SU-DHL-6 (cell line): ENCODE measurements at regions not wholly inside any gene's neighbourhood (a gene's known extent, or its start where the extent isn't known, plus 50 kb on each side); places are given as distances from the start of the nearest gene placed in this dataset.

Experiments used
- H2AFZ ChIP-seq: fragments of 200-600 bp; sonication (generic); 2 replicates; pipeline ENCODE4 v1.6.1; 2014; ENCODE audit warnings: low read depth, mild to moderate bottlenecking, moderate library complexity, mixed read lengths, antibody characterized with exemption, low read length; ENCODE audit not compliant: severe bottlenecking
- H3F3A ChIP-seq: fragments of 200-600 bp; shearing (Covaris generic); 2 replicates; pipeline ENCODE4 v1.6.0; 2016; ENCODE audit warnings: antibody characterized with exemption, mild to moderate bottlenecking; ENCODE audit not compliant: insufficient read depth
- H3K27ac ChIP-seq: fragments of 200-600 bp; sonication (generic); 2 replicates; pipeline ENCODE4 v1.5.1; 2016; ENCODE audit warnings: low read depth, mild to moderate bottlenecking, low read length, moderate library complexity, mixed read lengths
- H3K27me3 ChIP-seq: fragments of 200-600 bp; sonication (generic), shearing (Covaris generic); 2 replicates; pipeline ENCODE4 v1.6.0; 2014; ENCODE audit warnings: mild to moderate bottlenecking, low read length
- H3K36me3 ChIP-seq: fragments of 200-600 bp; sonication (generic); 2 replicates; pipeline ENCODE4 v1.6.1; 2014; ENCODE audit warnings: mild to moderate bottlenecking, low read length, mixed read lengths
- H3K4me2 ChIP-seq: fragments of 300-600, 200-600 bp; shearing (Covaris generic), sonication (generic); 2 replicates; pipeline ENCODE4 v1.6.0; 2014; ENCODE audit warnings: low read length, low read depth, mild to moderate bottlenecking; ENCODE audit not compliant: poor library complexity, severe bottlenecking
- H3K4me3 ChIP-seq: fragments of 200-600 bp; sonication (generic); 2 replicates; pipeline ENCODE4 v1.5.1; 2014; ENCODE audit warnings: antibody characterized with exemption, low read length, mild to moderate bottlenecking, mixed read lengths; ENCODE audit not compliant: insufficient read depth, poor library complexity, severe bottlenecking
- H3K79me2 ChIP-seq: fragments of 200-600 bp; sonication (generic); 2 replicates; pipeline ENCODE4 v1.6.1; 2014; ENCODE audit warnings: mild to moderate bottlenecking, low read length, moderate library complexity; ENCODE audit not compliant: insufficient read depth
- H3K9ac ChIP-seq: fragments of 200-600 bp; sonication (generic); 2 replicates; pipeline ENCODE4 v1.7.0; 2014; ENCODE audit warnings: mild to moderate bottlenecking, low read length
- H3K9me2 ChIP-seq: fragments of 200-600 bp; sonication (generic); replicated peaks from 2 replicates; pipeline ENCODE4 v1.6.1; 2014; ENCODE audit warnings: low read length; ENCODE audit not compliant: insufficient read depth
- H3K9me3 ChIP-seq: fragments of 200-600 bp; sonication (generic); 2 replicates; pipeline ENCODE4 v1.6.1; 2014; ENCODE audit warnings: low read length, mixed read lengths; ENCODE audit not compliant: insufficient read depth
- H4K20me1 ChIP-seq: fragments of 200-600 bp; sonication (generic); 2 replicates; pipeline ENCODE4 v1.6.1; 2014; ENCODE audit warnings: low read depth, mild to moderate bottlenecking, antibody characterized with exemption, low read length, moderate library complexity, mixed read lengths
- CTCF ChIP-seq: fragments of 200-600 bp; sonication (generic); IDR thresholded peaks from one replicate; pipeline ENCODE4 v1.5.1; 2017; ENCODE audit warnings: antibody characterized with exemption, mild to moderate bottlenecking, low read length, moderate library complexity; ENCODE audit not compliant: insufficient read depth, poor library complexity, severe bottlenecking
- EZH2phosphoT487 ChIP-seq: fragments of 200-600 bp; sonication (generic), shearing (Covaris generic); conservative IDR thresholded peaks from 2 replicates; pipeline ENCODE4 v1.6.1; 2018; ENCODE audit warnings: mild to moderate bottlenecking, antibody characterized with exemption, low read length, moderate library complexity, mixed read lengths

GRCh38 chr1:222095606-222096475, 354.0 kb upstream of the DUSP10 start:
- no peaks in the 10 kb centered on the region for H3K27me3 ChIP-seq
- no peaks in the 10 kb centered on the region for H3K36me3 ChIP-seq
- no peaks in the 10 kb centered on the region for H3K9me3 ChIP-seq
- no peak overlapping the region for H3K9ac ChIP-seq
- H3F3A ChIP-seq, result no peaks in the 10 kb centered on the region
- no peak overlapping the region for H3K27ac ChIP-seq
- H3K9me2 ChIP-seq, result no peaks in the 10 kb centered on the region
- no peak for TF ChIP-seq EZH2phosphoT487
- TF ChIP-seq CTCF, result peak; percentile 89
- H3K4me3 ChIP-seq, result no peak overlapping the region
- H4K20me1 ChIP-seq, result no peaks in the 10 kb centered on the region
- no peak overlapping the region for H2AFZ ChIP-seq
- no peak overlapping the region for H3K4me2 ChIP-seq
- H3K79me2 ChIP-seq, result no peaks in the 10 kb centered on the region

GRCh38 chr1:222093518-222093917, 351.6 kb upstream of the DUSP10 start:
- Histone ChIP-seq H3K9ac (no peak overlapping the region), H3F3A (no peaks in the 10 kb centered on the region), H3K9me2 (no peaks in the 10 kb centered on the region), H3K4me2 (no peak overlapping the region), H3K36me3 (no peaks in the 10 kb centered on the region), H3K79me2 (no peaks in the 10 kb centered on the region), H4K20me1 (no peaks in the 10 kb centered on the region), H3K9me3 (no peaks in the 10 kb centered on the region), H3K27me3 (no peaks in the 10 kb centered on the region), H2AFZ (no peak overlapping the region), H3K27ac (no peak overlapping the region), H3K4me3 (no peak overlapping the region)
- TF ChIP-seq EZH2phosphoT487 (no peak), CTCF (no peak)

- no peak overlapping the region for H3K4me2 ChIP-seq
Observed at GRCh38 chr1:222090103-222090502, 348.2 kb upstream of the DUSP10 start.

More at GRCh38 chr1:222090103-222090502, 348.2 kb upstream of the DUSP10 start:
- H3K79me2 ChIP-seq, result no peaks in the 10 kb centered on the region
- no peak for TF ChIP-seq CTCF
- no peak for TF ChIP-seq EZH2phosphoT487
- no peak overlapping the region for H2AFZ ChIP-seq
- no peak overlapping the region for H3K27ac ChIP-seq
- no peaks in the 10 kb centered on the region for H3K27me3 ChIP-seq
- no peaks in the 10 kb centered on the region for H4K20me1 ChIP-seq
- H3F3A ChIP-seq, result no peaks in the 10 kb centered on the region
- H3K9me2 ChIP-seq, result no peaks in the 10 kb centered on the region
- H3K9ac ChIP-seq, result no peak overlapping the region
- H3K36me3 ChIP-seq, result no peaks in the 10 kb centered on the region
- H3K4me3 ChIP-seq, result no peak overlapping the region
- H3K9me3 ChIP-seq, result no peaks in the 10 kb centered on the region
